ENCODE measurements at regions not wholly inside any gene's neighbourhood (a gene's known extent, or its start where the extent isn't known, plus 50 kb on each side); places are given as distances from the start of the nearest gene placed in this dataset.

GRCh38 chr1:90106311-90106710 is 111.4 kb downstream of the ZNF326 start (continued):
- TF ChIP-seq ESRRA (CRISPR knock-in tag; IDR thresholded peaks at IDR 0.05; ENCODE audit: borderline replicate concordance) (no peak), AR (CRISPR knock-in tag; IDR thresholded peaks at IDR 0.05) (no peak), MAX (CRISPR knock-in tag; IDR thresholded peaks at IDR 0.05) (no peak), ZNF425 (CRISPR knock-in tag; conservative IDR thresholded peaks at IDR 0.05) (no peak), FOXJ3 (CRISPR knock-in tag; IDR thresholded peaks at IDR 0.05; ENCODE audit: borderline replicate concordance) (no peak)
- TF ChIP-seq, protein P1, sequence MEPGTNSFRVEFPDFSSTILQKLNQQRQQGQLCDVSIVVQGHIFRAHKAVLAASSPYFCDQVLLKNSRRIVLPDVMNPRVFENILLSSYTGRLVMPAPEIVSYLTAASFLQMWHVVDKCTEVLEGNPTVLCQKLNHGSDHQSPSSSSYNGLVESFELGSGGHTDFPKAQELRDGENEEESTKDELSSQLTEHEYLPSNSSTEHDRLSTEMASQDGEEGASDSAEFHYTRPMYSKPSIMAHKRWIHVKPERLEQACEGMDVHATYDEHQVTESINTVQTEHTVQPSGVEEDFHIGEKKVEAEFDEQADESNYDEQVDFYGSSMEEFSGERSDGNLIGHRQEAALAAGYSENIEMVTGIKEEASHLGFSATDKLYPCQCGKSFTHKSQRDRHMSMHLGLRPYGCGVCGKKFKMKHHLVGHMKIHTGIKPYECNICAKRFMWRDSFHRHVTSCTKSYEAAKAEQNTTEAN (CRISPR knock-in tag; IDR thresholded peaks at IDR 0.05) = no peak

DNA sequence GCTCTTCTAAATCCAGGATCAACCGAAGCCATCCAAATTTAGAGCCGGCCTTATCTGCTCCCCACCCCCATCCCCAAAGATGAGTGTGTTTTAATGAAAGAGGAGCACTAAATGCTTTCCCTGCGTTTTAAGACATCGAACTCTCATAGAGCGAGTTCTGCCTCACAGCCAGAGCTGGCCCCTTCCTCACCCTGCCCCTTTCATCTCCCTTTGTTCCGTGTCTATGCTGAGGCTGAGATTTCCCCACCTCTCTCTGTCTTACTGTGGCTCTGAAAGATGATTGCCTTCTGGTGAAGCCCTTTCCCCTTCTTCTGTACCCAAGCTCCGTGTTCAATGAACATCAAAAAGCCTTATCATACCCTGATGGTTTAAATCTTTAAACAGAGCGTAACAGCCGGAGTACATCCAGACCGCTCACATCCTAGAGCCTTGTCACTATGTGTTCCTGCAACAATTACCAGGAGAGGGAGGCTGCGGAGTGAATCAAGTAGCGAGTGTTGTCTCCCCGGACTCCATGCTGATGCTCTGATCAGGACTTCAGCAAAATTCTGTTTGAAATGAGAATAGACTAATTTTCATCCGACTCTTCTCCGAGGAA is 110.1 kb downstream of the ZNF326 start:
- POLR2A ChIA-PET = no interaction called here
- no peaks in the 10 kb centered on the region for H3K27me3 Mint-ChIP-seq (ENCODE audit: low read depth)
- H3K27ac Mint-ChIP-seq = no peak overlapping the region
- no peak overlapping the region for H3K4me3 Mint-ChIP-seq
- H3K4me1 Mint-ChIP-seq = peaks cover 3% of the 10 kb centered on the region; the same call in 1 of the 2 replicates
- no peaks in the 10 kb centered on the region for H3K9me3 Mint-ChIP-seq
- CTCF ChIA-PET = interaction anchor here (0.6 kb wide), 2 partner anchors 142 to 357 kb away, joined by 3 read pairs; no protein-coding TSS in a partner anchor
- DNase-seq (ENCODE audit: low spot score) = no peak
- peak; percentile 39; the same call in 1 of the 2 replicates for ATAC-seq
- no peaks in the 10 kb centered on the region for H3K36me3 Mint-ChIP-seq
- TF ChIP-seq ZNF281 (CRISPR knock-in tag; IDR thresholded peaks at IDR 0.05) (no peak), TEAD1 (CRISPR knock-in tag; IDR thresholded peaks at IDR 0.05) (no peak), NR2C2 (CRISPR knock-in tag; IDR thresholded peaks at IDR 0.05) (no peak), GABPB1 (CRISPR knock-in tag; IDR thresholded peaks at IDR 0.05) (no peak), USF2 (CRISPR knock-in tag; IDR thresholded peaks at IDR 0.05) (no peak), ZNF396 (CRISPR knock-in tag; IDR thresholded peaks at IDR 0.05; ENCODE audit: borderline replicate concordance) (no peak), IRF2 (CRISPR knock-in tag; IDR thresholded peaks at IDR 0.05; ENCODE audit: borderline replicate concordance, low read depth) (no peak), SP1 (CRISPR knock-in tag; conservative IDR thresholded peaks at IDR 0.05) (no peak), ZNF532 (CRISPR knock-in tag; IDR thresholded peaks at IDR 0.05; ENCODE audit: borderline replicate concordance) (no peak), TEAD4 (CRISPR knock-in tag; IDR thresholded peaks at IDR 0.05) (no peak)
- TF ChIP-seq, protein P1 (CRISPR knock-in tag; IDR thresholded peaks at IDR 0.05) = no peak
- TF ChIP-seq, protein P2, sequence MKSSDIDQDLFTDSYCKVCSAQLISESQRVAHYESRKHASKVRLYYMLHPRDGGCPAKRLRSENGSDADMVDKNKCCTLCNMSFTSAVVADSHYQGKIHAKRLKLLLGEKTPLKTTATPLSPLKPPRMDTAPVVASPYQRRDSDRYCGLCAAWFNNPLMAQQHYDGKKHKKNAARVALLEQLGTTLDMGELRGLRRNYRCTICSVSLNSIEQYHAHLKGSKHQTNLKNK (CRISPR knock-in tag; IDR thresholded peaks at IDR 0.05) = no peak

Measured in WTC11 (cell line).